BLaER1 treated with 17β-estradiol and CSF1 and Interleukin-3, amounts not matched to agents 10 nM and 100 nM (cell line): ENCODE measurements at regions not wholly inside any gene's neighbourhood (a gene's known extent, or its start where the extent isn't known, plus 50 kb on each side); places are given as distances from the start of the nearest gene placed in this dataset.
"Not testable (repeated sequence)": the region's sequence is repeated elsewhere in the genome, so short reads cannot be mapped to it uniquely, and the experiment has no call there.

Experiments used
- H3K27ac ChIP-seq, 11 experiments: shearing (Covaris generic); formaldehyde crosslinking; 2 replicates each; pipeline ENCODE4 v1.8.1; 2022
- H3K27me3 ChIP-seq, 11 experiments: shearing (Covaris generic); formaldehyde crosslinking; 2 replicates each; pipeline ENCODE4 v1.8.1; 2022
- H3K36me3 ChIP-seq, 11 experiments: shearing (Covaris generic); formaldehyde crosslinking; 2 replicates each; pipeline ENCODE4 v1.8.1; 2022
- H3K4me1 ChIP-seq, 10 experiments: shearing (Covaris generic); formaldehyde crosslinking; 2 replicates each; pipeline ENCODE4 v1.8.1; 2022
- H3K4me2 ChIP-seq, 11 experiments: shearing (Covaris generic); formaldehyde crosslinking; 2 replicates each; pipeline ENCODE4 v1.8.1; 2022
- H3K4me3 ChIP-seq, 10 experiments: shearing (Covaris generic); formaldehyde crosslinking; 2 replicates each; pipeline ENCODE4 v1.8.1; 2022
- H3K9ac ChIP-seq, 11 experiments: shearing (Covaris generic); formaldehyde crosslinking; 2 replicates each; pipeline ENCODE4 v1.8.1; 2022
- H3K9me3 ChIP-seq, 11 experiments: shearing (Covaris generic); formaldehyde crosslinking; replicated peaks in 1 of 11; 2 replicates each; pipeline ENCODE4 v1.8.1; 2022
- H4K20me1 ChIP-seq, 11 experiments: shearing (Covaris generic); formaldehyde crosslinking; 2 replicates each; pipeline ENCODE4 v1.8.1; 2022
- Cebpa-rat ChIP-seq, 11 experiments: shearing (Covaris generic); IDR thresholded peaks; 2 replicates each; pipeline ENCODE4 v1.8.1; 2022

DNA sequence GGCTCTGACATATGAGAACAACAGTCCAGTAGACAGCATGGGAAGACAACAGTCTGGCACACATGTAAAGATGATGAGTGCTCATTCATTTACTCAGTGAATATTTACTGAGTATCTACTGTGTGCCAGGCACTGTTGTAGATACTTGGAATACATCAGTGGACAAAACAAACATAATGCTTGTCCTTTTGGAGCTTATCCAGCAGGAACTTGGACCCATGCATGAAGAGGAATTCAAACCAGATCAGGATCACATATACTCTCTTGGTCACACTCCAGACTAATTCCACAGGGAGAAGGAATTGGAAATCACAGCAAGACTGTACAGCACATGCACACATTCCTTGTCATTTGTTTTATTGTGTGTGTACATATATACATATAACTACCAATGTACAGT, 217.6 kb upstream of the TTC29 start:
- no peak for TF ChIP-seq Cebpa-rat (IDR thresholded peaks at IDR 0.05)

GRCh38 chr4:147168200-147168599, 222.5 kb upstream of the TTC29 start:
- not testable (repeated sequence) for H3K4me1 ChIP-seq, H4K20me1 ChIP-seq, H3K9me3 ChIP-seq, H3K27me3 ChIP-seq, H3K27ac ChIP-seq, H3K4me3 ChIP-seq, H3K9ac ChIP-seq, H3K36me3 ChIP-seq, H3K4me2 ChIP-seq

More for the DNA sequence above, 217.6 kb upstream of the TTC29 start:
- no peak overlapping the region for H3K4me3 ChIP-seq
- H3K9ac ChIP-seq, result no peak overlapping the region
- no peaks in the 10 kb centered on the region for H3K9me3 ChIP-seq
- no peaks in the 10 kb centered on the region for H3K27me3 ChIP-seq
- H4K20me1 ChIP-seq, result no peaks in the 10 kb centered on the region
- no peak overlapping the region for H3K4me2 ChIP-seq
- H3K4me1 ChIP-seq, result no peaks in the 10 kb centered on the region; a peak in 1 of 20 replicates
- H3K36me3 ChIP-seq, result no peaks in the 10 kb centered on the region
- no peak overlapping the region for H3K27ac ChIP-seq

DNA sequence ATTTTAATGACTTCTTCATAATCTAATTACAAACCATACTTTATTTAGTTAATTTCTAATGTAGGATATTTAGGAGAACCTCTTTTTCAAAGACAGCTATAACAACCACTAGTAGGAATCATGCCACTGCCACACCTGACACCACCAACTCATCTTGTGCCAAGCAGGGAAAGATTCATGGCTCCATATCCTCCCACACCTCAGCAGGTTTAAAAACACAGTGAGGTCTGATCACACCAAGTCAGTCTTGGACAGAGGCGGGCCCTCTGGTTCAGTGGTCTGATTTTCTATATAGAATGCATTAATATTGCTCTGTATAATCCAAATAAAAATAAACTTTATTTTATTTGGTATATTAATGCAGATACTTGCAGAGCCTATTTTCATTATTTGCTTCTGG, 227.7 kb upstream of the TTC29 start:
- Histone ChIP-seq H3K36me3 (no peaks in the 10 kb centered on the region), H3K4me3 (no peak overlapping the region), H3K27ac (no peak overlapping the region), H3K9ac (no peak overlapping the region), H3K4me1 (no peaks in the 10 kb centered on the region), H3K4me2 (no peak overlapping the region), H3K9me3 (no peaks in the 10 kb centered on the region), H3K27me3 (no peaks in the 10 kb centered on the region), H4K20me1 (no peaks in the 10 kb centered on the region)
- TF ChIP-seq Cebpa-rat (IDR thresholded peaks at IDR 0.05), result no peak

- Histone ChIP-seq H3K9me3 (no peaks in the 10 kb centered on the region), H3K9ac (no peak overlapping the region), H4K20me1 (no peaks in the 10 kb centered on the region), H3K27ac (no peak overlapping the region), H3K27me3 (no peaks in the 10 kb centered on the region), H3K36me3 (no peaks in the 10 kb centered on the region), H3K4me1 (no peaks in the 10 kb centered on the region), H3K4me2 (no peak overlapping the region), H3K4me3 (no peak overlapping the region)
- no peak for TF ChIP-seq Cebpa-rat (IDR thresholded peaks at IDR 0.05)
Measured at GRCh38 chr4:147173797-147174432, 228.3 kb upstream of the TTC29 start.

GRCh38 chr4:147174591-147174990, 228.9 kb upstream of the TTC29 start:
- no peak overlapping the region for H3K27ac ChIP-seq
- no peak for TF ChIP-seq Cebpa-rat (IDR thresholded peaks at IDR 0.05)
- no peaks in the 10 kb centered on the region for H4K20me1 ChIP-seq
- H3K36me3 ChIP-seq, result no peaks in the 10 kb centered on the region
- H3K4me3 ChIP-seq, result no peak overlapping the region
- H3K4me1 ChIP-seq, result no peaks in the 10 kb centered on the region
- no peak overlapping the region for H3K9ac ChIP-seq
- no peaks in the 10 kb centered on the region for H3K27me3 ChIP-seq
- no peaks in the 10 kb centered on the region for H3K9me3 ChIP-seq
- H3K4me2 ChIP-seq, result no peak overlapping the region

GRCh38 chr4:147175460-147176025, 229.9 kb upstream of the TTC29 start:
- Histone ChIP-seq H4K20me1 (no peaks in the 10 kb centered on the region), H3K36me3 (no peaks in the 10 kb centered on the region), H3K9ac (no peak overlapping the region), H3K4me2 (no peak overlapping the region), H3K27me3 (no peaks in the 10 kb centered on the region), H3K9me3 (no peaks in the 10 kb centered on the region), H3K4me1 (no peaks in the 10 kb centered on the region), H3K4me3 (no peak overlapping the region), H3K27ac (no peak overlapping the region)
- no peak for TF ChIP-seq Cebpa-rat (IDR thresholded peaks at IDR 0.05)

DNA sequence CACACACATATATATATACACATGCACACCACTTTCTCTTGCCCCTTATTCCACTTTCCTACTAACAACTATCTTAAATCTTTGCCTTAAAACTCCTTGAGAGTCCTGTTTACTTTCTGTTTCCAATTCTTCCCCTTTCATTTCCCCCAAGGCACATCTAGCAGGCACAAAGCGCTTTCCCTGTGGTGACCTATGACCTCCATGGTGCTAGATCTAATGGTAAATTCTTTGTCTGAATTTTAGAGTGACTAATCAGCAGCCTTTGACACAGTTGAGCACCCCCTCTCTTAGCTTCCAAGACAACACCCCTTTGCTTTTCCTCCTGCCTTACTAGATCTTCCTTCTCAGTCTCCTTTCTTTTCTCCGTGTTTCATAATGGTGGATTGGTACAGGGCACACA, 236.4 kb upstream of the TTC29 start:
- H3K9me3 ChIP-seq, result no peaks in the 10 kb centered on the region
- no peaks in the 10 kb centered on the region for H3K27me3 ChIP-seq
- no peak overlapping the region for H3K4me3 ChIP-seq
- H3K4me2 ChIP-seq, result no peak overlapping the region
- no peaks in the 10 kb centered on the region for H3K4me1 ChIP-seq
- no peaks in the 10 kb centered on the region for H4K20me1 ChIP-seq
- H3K27ac ChIP-seq, result no peak overlapping the region
- H3K36me3 ChIP-seq, result no peaks in the 10 kb centered on the region
- TF ChIP-seq Cebpa-rat (IDR thresholded peaks at IDR 0.05), result no peak
- no peak overlapping the region for H3K9ac ChIP-seq

- no peak overlapping the region for H3K4me3 ChIP-seq
- H3K4me1 ChIP-seq, result no peaks in the 10 kb centered on the region
- no peaks in the 10 kb centered on the region for H3K36me3 ChIP-seq
- no peak overlapping the region for H3K27ac ChIP-seq
- no peaks in the 10 kb centered on the region for H4K20me1 ChIP-seq
- no peak overlapping the region for H3K4me2 ChIP-seq
- H3K9me3 ChIP-seq, result peaks cover 4 to 9% (median 6%) of the 10 kb centered on the region in 11 experiments; a peak in 11 of 22 replicates
- TF ChIP-seq Cebpa-rat (IDR thresholded peaks at IDR 0.05), result no peak
- H3K9ac ChIP-seq, result no peak overlapping the region
- H3K27me3 ChIP-seq, result no peaks in the 10 kb centered on the region
Measured at GRCh38 chr4:147192679-147193078, 247.0 kb upstream of the TTC29 start.

- Histone ChIP-seq H3K36me3 (no peaks in the 10 kb centered on the region), H3K4me3 (no peak overlapping the region), H3K9me3 (no peaks in the 10 kb centered on the region), H3K4me1 (no peaks in the 10 kb centered on the region), H3K27ac (no peak overlapping the region), H3K9ac (no peak overlapping the region), H3K27me3 (no peaks in the 10 kb centered on the region), H4K20me1 (no peaks in the 10 kb centered on the region), H3K4me2 (no peak overlapping the region)
- TF ChIP-seq Cebpa-rat (IDR thresholded peaks at IDR 0.05), result no peak
Measured at GRCh38 chr4:147194114-147194513, 248.4 kb upstream of the TTC29 start.

DNA sequence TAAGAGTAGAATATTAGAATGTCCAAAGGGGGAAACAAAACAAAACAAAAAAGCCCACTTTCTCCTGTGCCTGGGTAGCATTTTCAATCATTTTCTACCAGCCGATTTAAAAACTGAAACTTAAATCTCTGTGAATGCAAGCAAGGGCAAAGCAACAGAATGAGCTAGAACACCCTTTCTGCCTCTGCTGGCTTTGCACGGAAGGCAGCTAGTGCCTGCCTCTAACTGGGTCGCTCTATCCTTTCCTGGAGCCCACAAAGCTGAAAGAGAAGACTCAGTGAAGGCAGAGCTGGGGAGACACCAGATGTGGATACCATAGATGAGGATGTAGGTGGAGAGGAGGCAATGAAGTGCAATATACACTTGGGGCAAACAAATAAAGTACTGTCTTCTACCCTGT, 248.9 kb upstream of the TTC29 start:
- Histone ChIP-seq H3K9me3 (no peaks in the 10 kb centered on the region), H3K4me2 (no peak overlapping the region), H3K36me3 (no peaks in the 10 kb centered on the region), H3K27me3 (no peaks in the 10 kb centered on the region), H3K4me1 (no peaks in the 10 kb centered on the region), H3K27ac (no peak overlapping the region), H3K9ac (no peak overlapping the region), H4K20me1 (no peaks in the 10 kb centered on the region), H3K4me3 (no peak overlapping the region)
- TF ChIP-seq Cebpa-rat (IDR thresholded peaks at IDR 0.05), result no peak
